ENCODE measurements at regions not wholly inside any gene's neighbourhood (a gene's known extent, or its start where the extent isn't known, plus 50 kb on each side); places are given as distances from the start of the nearest gene placed in this dataset.
"Not testable (repeated sequence)": the region's sequence is repeated elsewhere in the genome, so short reads cannot be mapped to it uniquely, and the experiment has no call there.

DNA sequence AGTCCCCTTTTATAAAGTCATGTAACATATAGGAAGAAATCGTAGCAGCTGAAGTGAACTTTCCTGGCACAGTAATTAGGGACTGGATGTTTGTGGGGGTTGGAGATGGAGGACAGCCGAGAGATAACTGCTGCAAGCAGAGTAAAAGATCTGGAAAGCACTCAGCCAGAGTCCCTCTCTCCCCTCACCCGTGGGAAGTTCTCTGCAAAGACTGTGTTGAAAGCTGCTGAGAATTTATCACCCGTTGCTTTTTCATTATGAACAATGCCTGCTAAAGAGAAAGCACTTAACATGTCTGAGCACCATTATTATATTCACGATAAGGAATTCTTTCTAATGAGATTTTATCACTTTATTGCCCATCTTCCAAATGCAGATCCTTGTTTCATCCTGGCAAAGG lies 248.8 kb downstream of the SHOX2 start:
- no peak overlapping the region for H3K4me3 ChIP-seq
- TF ChIP-seq POLR2A (IDR thresholded peaks at IDR 0.05) (no peak), POLR2AphosphoS5 (IDR thresholded peaks at IDR 0.05) (no peak), EP300 (IDR thresholded peaks at IDR 0.05) (no peak)
- TF ChIP-seq, protein P1, sequence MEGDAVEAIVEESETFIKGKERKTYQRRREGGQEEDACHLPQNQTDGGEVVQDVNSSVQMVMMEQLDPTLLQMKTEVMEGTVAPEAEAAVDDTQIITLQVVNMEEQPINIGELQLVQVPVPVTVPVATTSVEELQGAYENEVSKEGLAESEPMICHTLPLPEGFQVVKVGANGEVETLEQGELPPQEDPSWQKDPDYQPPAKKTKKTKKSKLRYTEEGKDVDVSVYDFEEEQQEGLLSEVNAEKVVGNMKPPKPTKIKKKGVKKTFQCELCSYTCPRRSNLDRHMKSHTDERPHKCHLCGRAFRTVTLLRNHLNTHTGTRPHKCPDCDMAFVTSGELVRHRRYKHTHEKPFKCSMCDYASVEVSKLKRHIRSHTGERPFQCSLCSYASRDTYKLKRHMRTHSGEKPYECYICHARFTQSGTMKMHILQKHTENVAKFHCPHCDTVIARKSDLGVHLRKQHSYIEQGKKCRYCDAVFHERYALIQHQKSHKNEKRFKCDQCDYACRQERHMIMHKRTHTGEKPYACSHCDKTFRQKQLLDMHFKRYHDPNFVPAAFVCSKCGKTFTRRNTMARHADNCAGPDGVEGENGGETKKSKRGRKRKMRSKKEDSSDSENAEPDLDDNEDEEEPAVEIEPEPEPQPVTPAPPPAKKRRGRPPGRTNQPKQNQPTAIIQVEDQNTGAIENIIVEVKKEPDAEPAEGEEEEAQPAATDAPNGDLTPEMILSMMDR (IDR thresholded peaks at IDR 0.05), result no peak
- H3K27me3 ChIP-seq, result no peaks in the 10 kb centered on the region
- WGBS, 2 donors, result 39 to 40% methylated on average over 5 of the region's 5 CpGs
- ATAC-seq (ENCODE audit: low FRiP score in 2 of 2), result no peak
- no peaks in the 10 kb centered on the region for H3K36me3 ChIP-seq
- H3K27ac ChIP-seq, result no peak overlapping the region
- H3K9me3 ChIP-seq, result no peaks in the 10 kb centered on the region
- no peaks in the 10 kb centered on the region for H3K4me1 ChIP-seq
- no peak for DNase-seq

DNA sequence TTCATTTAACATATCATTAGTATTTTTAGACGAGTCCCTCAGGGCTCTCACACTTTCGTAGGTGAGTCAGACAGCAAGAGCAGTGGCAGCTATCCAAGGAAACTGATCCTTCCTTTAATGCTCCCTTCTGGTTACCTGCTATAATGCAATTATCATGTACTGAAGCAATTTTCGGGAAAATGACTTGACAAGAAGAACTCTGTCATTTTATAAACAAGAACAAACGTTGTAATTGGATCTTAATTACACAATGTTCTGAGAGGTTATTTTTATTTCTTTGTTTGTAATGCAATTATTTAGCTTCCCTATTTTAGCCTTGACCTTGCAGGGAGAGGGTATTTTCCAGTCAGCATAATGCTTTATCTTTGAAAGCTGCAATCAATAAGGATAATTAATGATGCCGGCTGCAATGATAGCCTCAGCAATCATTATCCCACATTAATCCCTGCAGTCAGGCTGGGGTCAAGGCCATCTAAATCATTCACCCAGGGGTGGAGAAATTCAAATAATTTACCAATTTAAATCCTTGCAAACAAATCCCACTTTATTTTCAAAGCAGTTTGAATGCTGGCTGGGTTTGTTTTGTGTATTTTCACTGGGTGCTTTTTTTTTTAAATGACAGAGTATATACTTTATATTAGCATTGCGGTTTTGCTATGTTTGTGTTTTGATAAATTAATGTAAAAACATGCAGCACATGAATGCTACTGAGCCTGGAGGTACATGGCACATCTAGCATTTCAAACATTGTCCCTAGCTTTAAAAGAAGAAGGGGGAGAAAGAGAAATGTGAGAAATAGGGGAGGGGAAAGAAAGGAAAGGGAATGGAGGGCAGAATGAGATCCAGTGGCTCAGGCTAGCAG lies 249.9 kb downstream of the SHOX2 start:
- 48 to 49% methylated on average over 6 of the region's 6 CpGs for WGBS, 2 donors
- TF ChIP-seq, protein P1 (IDR thresholded peaks at IDR 0.05), result no peak
- no peak for TF ChIP-seq POLR2AphosphoS5 (IDR thresholded peaks at IDR 0.05)
- no peak for TF ChIP-seq EP300 (IDR thresholded peaks at IDR 0.05)
- TF ChIP-seq POLR2A (IDR thresholded peaks at IDR 0.05), result no peak
- DNase-seq, result no peak
- H3K27me3 ChIP-seq, result no peaks in the 10 kb centered on the region
- H3K36me3 ChIP-seq, result no peaks in the 10 kb centered on the region
- no peaks in the 10 kb centered on the region for H3K9me3 ChIP-seq
- no peaks in the 10 kb centered on the region for H3K4me1 ChIP-seq
- H3K4me3 ChIP-seq, result no peak overlapping the region
- H3K27ac ChIP-seq, result no peak overlapping the region
- no peak for ATAC-seq (ENCODE audit: low FRiP score in 2 of 2)

DNA sequence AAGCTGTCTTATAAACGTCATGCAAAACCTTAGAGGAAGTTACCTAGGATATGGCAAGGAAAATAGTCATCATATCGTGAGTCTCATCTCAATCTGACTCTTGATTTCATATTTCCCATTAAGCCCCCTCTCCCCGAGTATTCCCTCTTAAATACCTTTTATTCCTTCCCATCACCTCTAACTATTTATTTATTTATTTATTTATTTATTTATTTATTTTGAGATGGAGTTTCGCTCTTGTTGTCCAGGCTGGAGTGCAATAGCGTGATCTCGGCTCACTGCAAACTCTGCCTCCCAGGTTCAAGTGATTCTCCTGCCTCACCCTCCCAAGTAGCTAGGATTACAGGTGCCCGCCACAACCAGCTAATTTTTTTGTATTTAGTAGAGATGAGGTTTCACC lies 260.4 kb downstream of the SHOX2 start:
- WGBS, 2 donors, result 83 to 88% methylated on average over 7 of the region's 7 CpGs

DNA sequence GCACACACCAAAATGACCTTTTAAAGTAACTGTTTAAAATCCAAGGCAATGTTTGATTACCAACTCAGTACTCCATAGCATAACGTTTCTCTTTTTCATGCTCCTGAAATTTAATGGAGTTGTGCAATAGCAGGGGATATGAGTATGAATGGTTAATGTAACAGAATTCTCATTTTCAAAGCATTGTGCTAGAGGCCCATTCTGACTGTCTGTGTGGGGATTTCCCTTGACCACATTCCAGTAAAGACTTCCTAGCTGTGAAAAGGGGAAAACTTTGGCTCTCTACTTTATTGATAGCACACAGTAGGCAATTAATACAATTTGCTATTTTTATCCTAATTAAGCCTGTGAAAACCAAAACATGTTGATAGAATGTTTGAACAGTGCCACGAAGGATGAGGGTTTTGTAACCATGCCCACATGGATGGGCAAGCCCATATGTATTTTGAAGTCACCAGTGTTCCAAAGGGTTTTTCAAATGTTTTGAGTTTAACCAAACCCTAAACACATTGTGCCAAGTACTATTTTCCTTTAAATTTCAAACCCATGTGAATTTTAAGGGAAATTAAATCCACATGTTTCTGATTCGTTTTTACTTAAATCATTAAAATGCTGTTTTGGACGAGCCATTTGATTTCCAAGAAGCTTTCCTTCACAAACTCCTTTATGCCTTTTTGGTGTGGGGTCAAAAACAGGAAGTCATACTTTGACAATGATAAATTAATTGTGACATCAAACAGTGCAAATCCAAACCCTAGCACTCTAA lies 261.2 kb downstream of the SHOX2 start:
- 47 to 52% methylated on average over 4 of the region's 4 CpGs for WGBS, 2 donors
- ATAC-seq (ENCODE audit: low FRiP score in 2 of 2), result no peak

More for the DNA sequence above, 260.4 kb downstream of the SHOX2 start:
- H3K27ac ChIP-seq; H3K4me3 ChIP-seq; H3K4me1 ChIP-seq; ATAC-seq (ENCODE audit: low FRiP score in 2 of 2); DNase-seq; H3K9me3 ChIP-seq; H3K27me3 ChIP-seq; H3K36me3 ChIP-seq: not testable (repeated sequence)

DNA sequence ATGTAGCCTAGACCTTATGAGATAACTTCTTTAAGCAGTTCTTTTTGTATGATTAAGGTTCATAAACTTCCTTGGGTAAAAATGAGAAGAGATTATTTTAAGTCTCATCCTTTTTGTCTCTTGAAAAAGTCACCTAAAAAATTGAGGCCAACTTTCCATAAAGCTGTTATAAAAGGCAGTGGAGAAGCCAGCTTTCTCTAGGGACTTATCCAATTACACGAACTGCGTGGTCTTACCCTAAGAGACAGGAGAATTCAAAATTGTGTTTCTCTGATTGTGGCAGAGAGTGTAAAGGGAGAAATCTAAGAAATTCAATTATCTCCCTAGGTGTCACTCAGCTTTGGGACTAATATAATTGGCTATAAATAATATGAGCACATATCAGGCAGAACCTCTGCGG lies 262.0 kb downstream of the SHOX2 start:
- WGBS, 2 donors, result 84 to 89% methylated on average over 3 of the region's 3 CpGs
- Histone ChIP-seq H3K9me3 (no peaks in the 10 kb centered on the region), H3K27me3 (no peaks in the 10 kb centered on the region), H3K4me3 (no peak overlapping the region), H3K27ac (no peak overlapping the region), H3K4me1 (no peaks in the 10 kb centered on the region), H3K36me3 (no peaks in the 10 kb centered on the region)
- no peak for TF ChIP-seq POLR2AphosphoS5 (IDR thresholded peaks at IDR 0.05)
- TF ChIP-seq, protein P1 (IDR thresholded peaks at IDR 0.05), result no peak
- TF ChIP-seq POLR2A (IDR thresholded peaks at IDR 0.05), result no peak
- ATAC-seq (ENCODE audit: low FRiP score in 2 of 2) (no peak), DNase-seq (no peak)

More for the DNA sequence above, 261.2 kb downstream of the SHOX2 start:
- no peaks in the 10 kb centered on the region for H3K36me3 ChIP-seq
- H3K4me1 ChIP-seq, result no peaks in the 10 kb centered on the region
- H3K27ac ChIP-seq, result no peak overlapping the region
- H3K9me3 ChIP-seq, result no peaks in the 10 kb centered on the region
- no peaks in the 10 kb centered on the region for H3K27me3 ChIP-seq
- no peak for TF ChIP-seq EP300 (IDR thresholded peaks at IDR 0.05)
- no peak for TF ChIP-seq POLR2A (IDR thresholded peaks at IDR 0.05)
- TF ChIP-seq POLR2AphosphoS5 (IDR thresholded peaks at IDR 0.05), result no peak
- TF ChIP-seq, protein P1 (IDR thresholded peaks at IDR 0.05), result no peak
- no peak for DNase-seq
- no peak overlapping the region for H3K4me3 ChIP-seq

Measured in upper lobe of left lung (tissue), 6 donors.